A549 (cell line): ENCODE measurements at regions not wholly inside any gene's neighbourhood (a gene's known extent, or its start where the extent isn't known, plus 50 kb on each side); places are given as distances from the start of the nearest gene placed in this dataset.

Source experiments
- CHD4 ChIP-seq: fragments of 200-600 bp; sonication (generic); IDR thresholded peaks from 2 replicates; pipeline ENCODE4 v1.6.1; 2016; ENCODE audit warnings: antibody characterized with exemption, mild to moderate bottlenecking, borderline replicate concordance
- EP300 ChIP-seq, 2 experiments: fragments of >200 bp; sonication (Bioruptor Twin); formaldehyde crosslinking; IDR thresholded peaks; 2 replicates in 1 of 2; 3 replicates in 1 of 2; pipeline ENCODE4 v1.6.1; 2016 to 2017
- ESRRA ChIP-seq: fragments of 150-350 bp; IDR thresholded peaks from 2 replicates; pipeline ENCODE4 v1.6.1; 2014; ENCODE audit warnings: mild to moderate bottlenecking, low read length, borderline replicate concordance
- HDAC2 ChIP-seq: fragments of 200-600 bp; sonication (generic); IDR thresholded peaks from 2 replicates; pipeline ENCODE4 v1.6.1; 2016
- HOXA7 ChIP-seq: fragments of 250-450 bp; sonication (Bioruptor Pico); IDR thresholded peaks from 2 replicates; pipeline ENCODE4 v1.5.0; 2020; ENCODE audit warnings: mild to moderate bottlenecking, moderate library complexity
- NFE2L2 ChIP-seq: fragments of 150-350 bp; conservative IDR thresholded peaks from 2 replicates; pipeline ENCODE4 v1.6.1; 2014; ENCODE audit warnings: low read length
- POLR2A ChIP-seq: IDR thresholded peaks from 2 replicates; pipeline ENCODE4 v1.6.1; 2012; ENCODE audit warnings: mild to moderate bottlenecking, low read length
- POLR2AphosphoS2 ChIP-seq: conservative IDR thresholded peaks from 2 replicates; pipeline ENCODE4 v1.6.1; 2012; ENCODE audit warnings: low read length, improper control_type of control experiment, inconsistent platforms
- RAD21 ChIP-seq, 2 experiments: fragments of >200 bp in 1 of 2; sonication (Bioruptor Twin) in 1 of 2; formaldehyde crosslinking in 1 of 2; IDR thresholded peaks in 1 of 2; conservative IDR thresholded peaks in 1 of 2; 2 replicates in 1 of 2; 3 replicates in 1 of 2; pipeline ENCODE4 v1.6.1; 2012 to 2018; ENCODE audit warnings: inconsistent platforms in 1 of 2
- RFX5 ChIP-seq: fragments of 450-650 bp; IDR thresholded peaks from 2 replicates; pipeline ENCODE4 v1.7.1; 2014; ENCODE audit warnings: antibody characterized with exemption, mild to moderate bottlenecking, moderate library complexity
- TF ChIP-seq, protein P1 (sequence below): IDR thresholded peaks from 2 replicates; pipeline ENCODE4 v1.6.1; 2012
- TF ChIP-seq, protein P2 (sequence below): fragments of >200 bp; sonication (Bioruptor Twin); formaldehyde crosslinking; IDR thresholded peaks from 3 replicates; pipeline ENCODE4 v1.5.1; 2016
- TF ChIP-seq, protein P3 (sequence below): fragments of >200 bp; sonication (Bioruptor Twin); formaldehyde crosslinking; IDR thresholded peaks from 3 replicates; pipeline ENCODE4 v1.6.1; 2016
- TF ChIP-seq, protein P4 (sequence below): fragments of 200-600 bp; sonication (generic); IDR thresholded peaks from 2 replicates; pipeline ENCODE4 v1.6.1; 2016; ENCODE audit warnings: antibody characterized with exemption, mild to moderate bottlenecking, moderate library complexity

DNA sequence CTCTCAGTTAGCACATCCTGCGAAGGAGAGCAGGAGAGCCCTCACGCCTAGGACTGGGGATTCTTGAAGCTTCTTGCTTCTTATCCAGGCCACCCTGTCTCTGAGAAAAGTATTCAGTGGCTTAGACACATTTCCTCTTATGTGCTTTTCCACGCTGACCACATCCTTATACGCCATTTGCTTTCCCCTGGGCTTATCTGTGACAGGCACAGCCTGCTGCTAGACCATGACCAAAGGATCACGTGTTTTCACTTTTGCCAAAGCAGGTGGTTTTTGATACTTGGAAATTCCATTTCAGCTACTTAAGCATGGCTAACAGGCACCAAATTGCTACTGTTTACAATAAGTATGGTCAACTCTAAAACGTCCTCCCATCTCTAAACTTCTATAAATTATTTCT is 587.4 kb downstream of the AACS start:
- TF ChIP-seq, protein P1, sequence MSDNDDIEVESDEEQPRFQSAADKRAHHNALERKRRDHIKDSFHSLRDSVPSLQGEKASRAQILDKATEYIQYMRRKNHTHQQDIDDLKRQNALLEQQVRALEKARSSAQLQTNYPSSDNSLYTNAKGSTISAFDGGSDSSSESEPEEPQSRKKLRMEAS, result no peak
- TF ChIP-seq, protein P2, sequence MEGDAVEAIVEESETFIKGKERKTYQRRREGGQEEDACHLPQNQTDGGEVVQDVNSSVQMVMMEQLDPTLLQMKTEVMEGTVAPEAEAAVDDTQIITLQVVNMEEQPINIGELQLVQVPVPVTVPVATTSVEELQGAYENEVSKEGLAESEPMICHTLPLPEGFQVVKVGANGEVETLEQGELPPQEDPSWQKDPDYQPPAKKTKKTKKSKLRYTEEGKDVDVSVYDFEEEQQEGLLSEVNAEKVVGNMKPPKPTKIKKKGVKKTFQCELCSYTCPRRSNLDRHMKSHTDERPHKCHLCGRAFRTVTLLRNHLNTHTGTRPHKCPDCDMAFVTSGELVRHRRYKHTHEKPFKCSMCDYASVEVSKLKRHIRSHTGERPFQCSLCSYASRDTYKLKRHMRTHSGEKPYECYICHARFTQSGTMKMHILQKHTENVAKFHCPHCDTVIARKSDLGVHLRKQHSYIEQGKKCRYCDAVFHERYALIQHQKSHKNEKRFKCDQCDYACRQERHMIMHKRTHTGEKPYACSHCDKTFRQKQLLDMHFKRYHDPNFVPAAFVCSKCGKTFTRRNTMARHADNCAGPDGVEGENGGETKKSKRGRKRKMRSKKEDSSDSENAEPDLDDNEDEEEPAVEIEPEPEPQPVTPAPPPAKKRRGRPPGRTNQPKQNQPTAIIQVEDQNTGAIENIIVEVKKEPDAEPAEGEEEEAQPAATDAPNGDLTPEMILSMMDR, result no peak
- TF ChIP-seq RAD21 (conservative IDR thresholded peaks at IDR 0.05 in 1 of 2, IDR thresholded peaks at IDR 0.05 in 1 of 2) (no peak), ESRRA (no peak), HDAC2 (no peak), RFX5 (no peak), POLR2A (no peak), EP300 (IDR thresholded peaks at IDR 0.05) (no peak), POLR2AphosphoS2 (no peak), NFE2L2 (no peak), HOXA7 (CRISPR knock-in tag) (no peak), CHD4 (no peak)
- TF ChIP-seq, protein P3, sequence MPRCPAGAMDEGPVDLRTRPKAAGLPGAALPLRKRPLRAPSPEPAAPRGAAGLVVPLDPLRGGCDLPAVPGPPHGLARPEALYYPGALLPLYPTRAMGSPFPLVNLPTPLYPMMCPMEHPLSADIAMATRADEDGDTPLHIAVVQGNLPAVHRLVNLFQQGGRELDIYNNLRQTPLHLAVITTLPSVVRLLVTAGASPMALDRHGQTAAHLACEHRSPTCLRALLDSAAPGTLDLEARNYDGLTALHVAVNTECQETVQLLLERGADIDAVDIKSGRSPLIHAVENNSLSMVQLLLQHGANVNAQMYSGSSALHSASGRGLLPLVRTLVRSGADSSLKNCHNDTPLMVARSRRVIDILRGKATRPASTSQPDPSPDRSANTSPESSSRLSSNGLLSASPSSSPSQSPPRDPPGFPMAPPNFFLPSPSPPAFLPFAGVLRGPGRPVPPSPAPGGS, result no peak
- TF ChIP-seq, protein P4, sequence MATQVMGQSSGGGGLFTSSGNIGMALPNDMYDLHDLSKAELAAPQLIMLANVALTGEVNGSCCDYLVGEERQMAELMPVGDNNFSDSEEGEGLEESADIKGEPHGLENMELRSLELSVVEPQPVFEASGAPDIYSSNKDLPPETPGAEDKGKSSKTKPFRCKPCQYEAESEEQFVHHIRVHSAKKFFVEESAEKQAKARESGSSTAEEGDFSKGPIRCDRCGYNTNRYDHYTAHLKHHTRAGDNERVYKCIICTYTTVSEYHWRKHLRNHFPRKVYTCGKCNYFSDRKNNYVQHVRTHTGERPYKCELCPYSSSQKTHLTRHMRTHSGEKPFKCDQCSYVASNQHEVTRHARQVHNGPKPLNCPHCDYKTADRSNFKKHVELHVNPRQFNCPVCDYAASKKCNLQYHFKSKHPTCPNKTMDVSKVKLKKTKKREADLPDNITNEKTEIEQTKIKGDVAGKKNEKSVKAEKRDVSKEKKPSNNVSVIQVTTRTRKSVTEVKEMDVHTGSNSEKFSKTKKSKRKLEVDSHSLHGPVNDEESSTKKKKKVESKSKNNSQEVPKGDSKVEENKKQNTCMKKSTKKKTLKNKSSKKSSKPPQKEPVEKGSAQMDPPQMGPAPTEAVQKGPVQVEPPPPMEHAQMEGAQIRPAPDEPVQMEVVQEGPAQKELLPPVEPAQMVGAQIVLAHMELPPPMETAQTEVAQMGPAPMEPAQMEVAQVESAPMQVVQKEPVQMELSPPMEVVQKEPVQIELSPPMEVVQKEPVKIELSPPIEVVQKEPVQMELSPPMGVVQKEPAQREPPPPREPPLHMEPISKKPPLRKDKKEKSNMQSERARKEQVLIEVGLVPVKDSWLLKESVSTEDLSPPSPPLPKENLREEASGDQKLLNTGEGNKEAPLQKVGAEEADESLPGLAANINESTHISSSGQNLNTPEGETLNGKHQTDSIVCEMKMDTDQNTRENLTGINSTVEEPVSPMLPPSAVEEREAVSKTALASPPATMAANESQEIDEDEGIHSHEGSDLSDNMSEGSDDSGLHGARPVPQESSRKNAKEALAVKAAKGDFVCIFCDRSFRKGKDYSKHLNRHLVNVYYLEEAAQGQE, result no peak
